Bronchial epithelial cell (primary cell): ENCODE measurements at regions not wholly inside any gene's neighbourhood (a gene's known extent, or its start where the extent isn't known, plus 50 kb on each side); places are given as distances from the start of the nearest gene placed in this dataset.
A peak's percentile ranks its signal among the peaks of the same experiment; 100 is the strongest.

Experiments
- DNase-seq: peaks from one replicate; pipeline ENCODE4 v3.0.0-alpha.2; 2010; ENCODE audit warnings: low read depth
- FAIRE-seq: peaks from 2 replicates; lab custom pipeline; 2011; peaks lifted over from hg19 to GRCh38; lab: Jason Lieb, UNC
- H3K27me3 ChIP-seq: 2 replicates; pipeline ENCODE4 v1.5.1; 2011; ENCODE audit warnings: low read length; ENCODE audit not compliant: control insufficient read depth, insufficient read depth
- H3K36me3 ChIP-seq: 2 replicates; pipeline ENCODE4 v1.5.1; 2011; ENCODE audit warnings: low read length; ENCODE audit not compliant: control insufficient read depth, insufficient read depth
- H3K4me3 ChIP-seq: 2 replicates; pipeline ENCODE4 v1.5.1; 2011; ENCODE audit warnings: mild to moderate bottlenecking, low read depth, low read length, control low read depth
- CTCF ChIP-seq: IDR thresholded peaks from 2 replicates; pipeline ENCODE4 v1.5.1; 2011; ENCODE audit warnings: mild to moderate bottlenecking, moderate library complexity, low read length, control low read depth, inconsistent platforms; ENCODE audit not compliant: insufficient read depth, severe bottlenecking

- no peak for TF ChIP-seq CTCF
- Histone ChIP-seq H3K36me3 (no peaks in the 10 kb centered on the region), H3K27me3 (no peaks in the 10 kb centered on the region), H3K4me3 (no peak overlapping the region)
- no peak for FAIRE-seq
- no peak for DNase-seq
Measured at GRCh38 chr3:127107491-127108375, 85.2 kb upstream of the PRR23E start.

- no peaks in the 10 kb centered on the region for H3K27me3 ChIP-seq
- H3K4me3 ChIP-seq: no peak overlapping the region
- peak; percentile 28 for FAIRE-seq
- no peak for TF ChIP-seq CTCF
- H3K36me3 ChIP-seq: no peaks in the 10 kb centered on the region
- no peak for DNase-seq
Measured at GRCh38 chr3:127108796-127109195, 84.1 kb upstream of the PRR23E start.

GRCh38 chr3:127110982-127111693 lies 81.8 kb upstream of the PRR23E start:
- no peak for TF ChIP-seq CTCF
- FAIRE-seq: no peak
- H3K36me3 ChIP-seq: no peaks in the 10 kb centered on the region
- H3K4me3 ChIP-seq: no peak overlapping the region
- no peak for DNase-seq
- no peaks in the 10 kb centered on the region for H3K27me3 ChIP-seq

GRCh38 chr3:127112796-127113570 lies 79.9 kb upstream of the PRR23E start:
- DNase-seq (no peak), FAIRE-seq (peak; percentile 60)
- TF ChIP-seq CTCF: no peak
- H3K36me3 ChIP-seq: no peaks in the 10 kb centered on the region
- no peaks in the 10 kb centered on the region for H3K27me3 ChIP-seq
- no peak overlapping the region for H3K4me3 ChIP-seq

- no peak for FAIRE-seq
- no peaks in the 10 kb centered on the region for H3K36me3 ChIP-seq
Measured at GRCh38 chr3:127113571-127113891, 79.4 kb upstream of the PRR23E start.

More at GRCh38 chr3:127113571-127113891, 79.4 kb upstream of the PRR23E start:
- no peak for DNase-seq
- Histone ChIP-seq H3K4me3 (no peak overlapping the region), H3K27me3 (no peaks in the 10 kb centered on the region)
- no peak for TF ChIP-seq CTCF
